ENCODE measurements at regions not wholly inside any gene's neighbourhood (a gene's known extent, or its start where the extent isn't known, plus 50 kb on each side); places are given as distances from the start of the nearest gene placed in this dataset.

DNA sequence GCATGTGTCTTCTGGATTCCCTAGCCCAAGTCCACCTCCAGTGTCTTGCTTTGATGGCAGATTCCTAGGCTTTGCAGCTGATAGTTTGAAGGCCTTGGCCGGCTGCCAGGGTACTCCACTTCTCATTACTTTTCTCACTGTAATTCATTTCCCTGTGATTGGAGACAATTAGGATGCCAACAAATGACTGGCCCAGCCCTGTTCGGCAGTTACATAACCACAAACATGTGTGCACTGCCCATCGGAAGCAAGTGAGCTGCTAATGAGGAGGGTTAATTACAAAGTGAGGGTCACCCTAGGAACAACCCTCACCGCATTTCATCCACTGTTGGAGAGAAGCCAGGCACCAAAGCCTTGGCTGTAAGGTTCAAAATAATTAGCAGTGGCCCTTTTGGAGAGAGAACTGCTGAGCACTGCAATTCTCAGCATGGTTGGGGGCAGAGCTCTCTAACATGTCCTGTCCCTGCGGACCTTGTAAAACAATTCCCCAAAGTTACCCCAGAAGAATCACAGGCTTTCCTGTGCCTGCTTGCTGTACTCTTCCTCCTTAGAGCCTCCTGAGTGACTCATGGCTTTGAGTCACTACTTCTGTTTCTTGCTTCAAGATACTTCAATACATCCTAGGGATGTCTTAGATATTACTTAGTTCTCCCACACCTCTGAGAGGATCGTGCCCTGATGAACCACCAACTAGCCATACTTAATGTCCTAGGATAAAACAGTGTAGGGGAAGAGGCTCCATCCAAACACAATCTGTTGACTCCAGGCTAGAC, 109.7 kb upstream of the GALNT18 start:
- TF ChIP-seq, protein P1, sequence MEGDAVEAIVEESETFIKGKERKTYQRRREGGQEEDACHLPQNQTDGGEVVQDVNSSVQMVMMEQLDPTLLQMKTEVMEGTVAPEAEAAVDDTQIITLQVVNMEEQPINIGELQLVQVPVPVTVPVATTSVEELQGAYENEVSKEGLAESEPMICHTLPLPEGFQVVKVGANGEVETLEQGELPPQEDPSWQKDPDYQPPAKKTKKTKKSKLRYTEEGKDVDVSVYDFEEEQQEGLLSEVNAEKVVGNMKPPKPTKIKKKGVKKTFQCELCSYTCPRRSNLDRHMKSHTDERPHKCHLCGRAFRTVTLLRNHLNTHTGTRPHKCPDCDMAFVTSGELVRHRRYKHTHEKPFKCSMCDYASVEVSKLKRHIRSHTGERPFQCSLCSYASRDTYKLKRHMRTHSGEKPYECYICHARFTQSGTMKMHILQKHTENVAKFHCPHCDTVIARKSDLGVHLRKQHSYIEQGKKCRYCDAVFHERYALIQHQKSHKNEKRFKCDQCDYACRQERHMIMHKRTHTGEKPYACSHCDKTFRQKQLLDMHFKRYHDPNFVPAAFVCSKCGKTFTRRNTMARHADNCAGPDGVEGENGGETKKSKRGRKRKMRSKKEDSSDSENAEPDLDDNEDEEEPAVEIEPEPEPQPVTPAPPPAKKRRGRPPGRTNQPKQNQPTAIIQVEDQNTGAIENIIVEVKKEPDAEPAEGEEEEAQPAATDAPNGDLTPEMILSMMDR (optimal IDR thresholded peaks at IDR 0.05 in 1 of 3, IDR thresholded peaks at IDR 0.05 in 1 of 3, conservative IDR thresholded peaks at IDR 0.05 in 1 of 3; ENCODE audit: extremely low read depth in 1 of 3, insufficient read depth in 2 of 3, low read length in 3 of 3), result no peak
- no peak for TF ChIP-seq EZH2 (IDR thresholded peaks at IDR 0.05; ENCODE audit: low read length)
